HG02678 (cell line): ENCODE measurements at regions not wholly inside any gene's neighbourhood (a gene's known extent, or its start where the extent isn't known, plus 50 kb on each side); places are given as distances from the start of the nearest gene placed in this dataset.
"Not testable (repeated sequence)": the region's sequence is repeated elsewhere in the genome, so short reads cannot be mapped to it uniquely, and the experiment has no call there.

ENCODE experiments used
- ATAC-seq: cut with Tn5 transposase; IDR thresholded peaks from one replicate; pipeline ENCODE4 v1.9.1; 2021; ENCODE audit warnings: mild to moderate bottlenecking, moderate library complexity; ENCODE audit not compliant: unreplicated experiment

GRCh38 chr2:83015900-83016299 is 1443.2 kb downstream of the SUCLG1 start:
- ATAC-seq, result no peak

- ATAC-seq, result no peak
Measured at GRCh38 chr2:83015035-83015715, 1443.9 kb downstream of the SUCLG1 start.

GRCh38 chr2:83014462-83014861 is 1444.6 kb downstream of the SUCLG1 start:
- ATAC-seq, result no peak

GRCh38 chr2:83006961-83007360 is 1452.1 kb downstream of the SUCLG1 start:
- ATAC-seq, result no peak

- no peak for ATAC-seq
Measured at GRCh38 chr2:83003555-83003954, 1455.5 kb downstream of the SUCLG1 start.

- ATAC-seq, result no peak
Measured at GRCh38 chr2:83002706-83003105, 1456.4 kb downstream of the SUCLG1 start.

GRCh38 chr2:82998781-82999180 is 1460.3 kb downstream of the SUCLG1 start:
- ATAC-seq, result no peak

GRCh38 chr2:82996217-82996616 is 1462.9 kb downstream of the SUCLG1 start:
- no peak for ATAC-seq

GRCh38 chr2:82994151-82994550 is 1464.9 kb downstream of the SUCLG1 start:
- no peak for ATAC-seq

- ATAC-seq, result no peak
Measured at GRCh38 chr2:82993609-82994008, 1465.5 kb downstream of the SUCLG1 start.

GRCh38 chr2:82992968-82993367 is 1466.1 kb downstream of the SUCLG1 start:
- ATAC-seq, result no peak

GRCh38 chr2:82987706-82988105 is 1471.4 kb downstream of the SUCLG1 start:
- not testable (repeated sequence) for ATAC-seq

GRCh38 chr2:82986899-82987298 is 1472.2 kb downstream of the SUCLG1 start:
- ATAC-seq, result no peak

GRCh38 chr2:82985572-82986197 is 1473.4 kb downstream of the SUCLG1 start:
- ATAC-seq, result no peak

GRCh38 chr2:82968358-82968757 is 1490.7 kb downstream of the SUCLG1 start:
- no peak for ATAC-seq

GRCh38 chr2:82964341-82964740 is 1494.7 kb downstream of the SUCLG1 start:
- ATAC-seq, result no peak

- ATAC-seq, result no peak
Measured at GRCh38 chr2:82959727-82960126, 1499.4 kb downstream of the SUCLG1 start.

GRCh38 chr2:82954868-82955267 is 1504.2 kb downstream of the SUCLG1 start:
- ATAC-seq, result no peak

GRCh38 chr2:82939211-82939610 is 1519.9 kb downstream of the SUCLG1 start:
- ATAC-seq, result no peak

GRCh38 chr2:82938321-82938845 is 1520.7 kb downstream of the SUCLG1 start:
- not testable (repeated sequence) for ATAC-seq

- ATAC-seq, result no peak
Measured at GRCh38 chr2:82913566-82913965, 1545.5 kb downstream of the SUCLG1 start.

- ATAC-seq, result no peak
Measured at GRCh38 chr2:82896117-82896516, 1563.0 kb downstream of the SUCLG1 start.
